Keratinocyte (primary cell): ENCODE measurements at regions not wholly inside any gene's neighbourhood (a gene's known extent, or its start where the extent isn't known, plus 50 kb on each side); places are given as distances from the start of the nearest gene placed in this dataset.

ENCODE experiments used
- DNase-seq: peaks from one replicate; pipeline ENCODE4 v3.0.0-alpha.2; 2011; ENCODE audit warnings: low read depth, missing footprints, low spot score
- FAIRE-seq: peaks from 2 replicates; lab custom pipeline; 2011; peaks lifted over from hg19 to GRCh38; lab: Jason Lieb, UNC
- H2AFZ ChIP-seq: 2 replicates; pipeline ENCODE4 v1.6.0; 2012; ENCODE audit warnings: low read length, control low read depth, inconsistent platforms; ENCODE audit not compliant: control insufficient read depth
- H3K27ac ChIP-seq: 2 replicates; pipeline ENCODE4 v1.5.1; 2011; ENCODE audit warnings: low read length; ENCODE audit not compliant: control insufficient read depth, insufficient read depth
- H3K27me3 ChIP-seq: 3 replicates; pipeline ENCODE4 v1.6.0; 2011; ENCODE audit warnings: low read length; ENCODE audit not compliant: control insufficient read depth, insufficient read depth; ENCODE audit errors: extremely low read depth
- H3K36me3 ChIP-seq, 2 experiments: 2 replicates in 1 of 2; 3 replicates in 1 of 2; pipeline ENCODE4 v1.5.1; 2011; ENCODE audit warnings: low read length in 2 of 2, mild to moderate bottlenecking in 1 of 2; ENCODE audit not compliant: control insufficient read depth in 2 of 2, insufficient read depth in 2 of 2; ENCODE audit errors: extremely low read depth in 1 of 2
- H3K4me1 ChIP-seq: 3 replicates; pipeline ENCODE4 v1.5.1; 2011; ENCODE audit warnings: low read length; ENCODE audit not compliant: control insufficient read depth, insufficient read depth; ENCODE audit errors: extremely low read depth
- H3K4me2 ChIP-seq: 3 replicates; pipeline ENCODE4 v1.6.0; 2011; ENCODE audit warnings: low read depth, low read length; ENCODE audit not compliant: control insufficient read depth, insufficient read depth; ENCODE audit errors: extremely low read depth
- H3K4me3 ChIP-seq, 3 experiments: fragments of 200-600 bp in 1 of 3; sonication (generic) in 1 of 3; 2 replicates in 2 of 3; 3 replicates in 1 of 3; pipeline ENCODE4 v1.5.1; 2011 to 2016; ENCODE audit warnings: low read length in 3 of 3, mild to moderate bottlenecking in 3 of 3, control low read depth in 2 of 3, inconsistent platforms in 1 of 3, low read depth in 1 of 3, mixed read lengths in 1 of 3, mixed run types in 1 of 3, moderate library complexity in 1 of 3; ENCODE audit not compliant: control insufficient read depth in 2 of 3, insufficient read depth in 2 of 3; ENCODE audit errors: extremely low read depth in 1 of 3
- H3K79me2 ChIP-seq: 2 replicates; pipeline ENCODE4 v1.6.0; 2012; ENCODE audit warnings: low read length; ENCODE audit not compliant: control insufficient read depth, insufficient read depth
- H3K9ac ChIP-seq: 3 replicates; pipeline ENCODE4 v1.6.0; 2011; ENCODE audit warnings: low read length; ENCODE audit not compliant: control insufficient read depth, insufficient read depth; ENCODE audit errors: extremely low read depth
- H3K9me1 ChIP-seq: 3 replicates; pipeline ENCODE4 v1.6.0; 2011; ENCODE audit warnings: low read length; ENCODE audit not compliant: control insufficient read depth, insufficient read depth; ENCODE audit errors: extremely low read depth
- H3K9me3 ChIP-seq: 2 replicates; pipeline ENCODE4 v1.5.1; 2012; ENCODE audit warnings: low read depth, low read length; ENCODE audit not compliant: control insufficient read depth
- H4K20me1 ChIP-seq: 3 replicates; pipeline ENCODE4 v1.6.0; 2011; ENCODE audit warnings: low read length; ENCODE audit not compliant: control insufficient read depth, insufficient read depth; ENCODE audit errors: extremely low read depth
- CTCF ChIP-seq, 3 experiments: IDR thresholded peaks in 1 of 3; conservative IDR thresholded peaks in 1 of 3; optimal IDR thresholded peaks in 1 of 3; 2 replicates in 2 of 3; 3 replicates in 1 of 3; pipeline versions ENCODE3 to v1.5.1; 2011; ENCODE audit warnings: low read length in 3 of 3, mild to moderate bottlenecking in 3 of 3, moderate library complexity in 2 of 3, control low read depth in 1 of 3, inconsistent platforms in 1 of 3; ENCODE audit not compliant: insufficient read depth in 2 of 3; ENCODE audit errors: extremely low read depth in 1 of 3
- EZH2 ChIP-seq: IDR thresholded peaks from one replicate; pipeline ENCODE4 v1.6.1; 2012; ENCODE audit warnings: inconsistent platforms, mild to moderate bottlenecking, low read length, moderate library complexity
- dilution Hi-C: fragments of 300-500 bp; cut with MboI; formaldehyde crosslinking; loops from one replicate; pipeline ENCODE4 v1.7.0; 2020; ENCODE audit warnings: low sequenced_read_pairs; ENCODE audit not compliant: extremely low pct_ligation_motif_present

DNA sequence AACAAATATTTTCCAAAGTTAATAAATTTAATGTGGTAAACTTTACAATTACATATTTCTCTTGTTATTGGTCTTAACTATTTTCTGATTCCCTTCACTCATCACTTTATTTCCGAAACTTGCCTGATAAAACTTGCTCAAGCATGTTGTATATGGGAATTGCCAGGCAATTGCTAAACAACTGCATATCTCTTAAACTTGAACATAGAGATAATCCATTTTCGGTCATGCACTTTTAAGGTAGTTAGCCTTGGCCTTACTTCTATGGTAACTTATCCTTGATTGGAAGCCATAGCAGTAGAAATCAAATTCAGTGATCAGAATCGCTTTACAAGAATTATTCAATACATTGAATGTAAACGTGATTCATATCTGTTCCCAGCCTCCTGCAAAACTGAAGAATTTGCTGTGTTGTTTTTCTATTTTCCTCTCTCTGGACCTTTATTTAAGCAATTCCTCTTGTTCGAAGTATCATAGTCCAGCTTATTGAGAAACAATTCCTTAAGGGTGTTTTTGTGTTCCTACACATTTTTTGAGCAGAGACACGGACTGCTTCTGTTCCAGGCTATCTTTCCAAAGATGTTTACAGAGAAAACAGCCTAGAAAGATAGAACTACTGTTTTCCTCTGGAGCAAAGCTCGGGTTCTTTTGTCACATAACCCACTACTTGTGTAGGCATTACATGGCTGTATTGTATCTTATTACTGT lies 674.3 kb downstream of the IRS1 start:
- Histone ChIP-seq H3K4me3 (no peak overlapping the region), H3K27ac (peak overlapping the region; percentile 85), H3K9me1 (no peaks in the 10 kb centered on the region), H3K79me2 (no peaks in the 10 kb centered on the region), H4K20me1 (no peaks in the 10 kb centered on the region), H3K9me3 (no peaks in the 10 kb centered on the region), H3K36me3 (no peaks in the 10 kb centered on the region), H2AFZ (peak overlapping the region; percentile 94), H3K27me3 (no peaks in the 10 kb centered on the region), H3K4me1 (peaks cover 30% of the 10 kb centered on the region), H3K4me2 (peak overlapping the region; percentile 71), H3K9ac (peak overlapping the region; percentile 60)
- DNase-seq (no peak), FAIRE-seq (peak; percentile 58)
- dilution Hi-C loops = no loop called here
- TF ChIP-seq EZH2 = no peak
- TF ChIP-seq CTCF (optimal IDR thresholded peaks at IDR 0.05 in 1 of 3, IDR thresholded peaks at IDR 0.05 in 1 of 3, conservative IDR thresholded peaks at IDR 0.05 in 1 of 3; ENCODE audit: extremely low read depth in 1 of 3, insufficient read depth in 2 of 3, low read length in 3 of 3) = no peak

- Histone ChIP-seq H3K79me2 (no peaks in the 10 kb centered on the region), H3K9me3 (no peaks in the 10 kb centered on the region), H3K27ac (peak overlapping the region; percentile 85), H4K20me1 (no peaks in the 10 kb centered on the region), H3K9ac (peak overlapping the region; percentile 60), H3K9me1 (no peaks in the 10 kb centered on the region), H3K27me3 (no peaks in the 10 kb centered on the region), H3K4me2 (peak overlapping the region; percentile 71), H2AFZ (peak overlapping the region; percentile 89), H3K36me3 (no peaks in the 10 kb centered on the region), H3K4me3 (no peak overlapping the region), H3K4me1 (peaks cover 32% of the 10 kb centered on the region)
- TF ChIP-seq CTCF (optimal IDR thresholded peaks at IDR 0.05 in 1 of 3, IDR thresholded peaks at IDR 0.05 in 1 of 3, conservative IDR thresholded peaks at IDR 0.05 in 1 of 3; ENCODE audit: extremely low read depth in 1 of 3, insufficient read depth in 2 of 3, low read length in 3 of 3) (no peak), EZH2 (no peak)
- dilution Hi-C loops = no loop called here
- DNase-seq (no peak), FAIRE-seq (peak; percentile 58)
Measured at GRCh38 chr2:226124548-226125011, 675.0 kb downstream of the IRS1 start.
